Thyroid gland (tissue), 4 donors: ENCODE measurements at regions not wholly inside any gene's neighbourhood (a gene's known extent, or its start where the extent isn't known, plus 50 kb on each side); places are given as distances from the start of the nearest gene placed in this dataset.
"Not testable (repeated sequence)": the region's sequence is repeated elsewhere in the genome, so short reads cannot be mapped to it uniquely, and the experiment has no call there.

ENCODE experiments used
- CTCF ChIP-seq, 6 experiments: fragments of 200-600 bp in 3 of 6; fragments of 450-650 bp in 3 of 6; sonication (generic) in 3 of 6; IDR thresholded peaks; one replicate each; pipeline ENCODE4 v1.5.1; 2016 to 2019; ENCODE audit warnings: antibody characterized with exemption in 6 of 6, mild to moderate bottlenecking in 2 of 6, inconsistent platforms in 1 of 6, moderate library complexity in 1 of 6
- POLR2A ChIP-seq, 2 donors: fragments of 450-650 bp; IDR thresholded peaks; one replicate each; pipeline ENCODE4 v1.6.1; 2017; ENCODE audit warnings: antibody characterized with exemption in 2 of 2, mild to moderate bottlenecking in 2 of 2, moderate library complexity in 1 of 2

- TF ChIP-seq CTCF, POLR2A (IDR thresholded peaks at IDR 0.05): not testable (repeated sequence)
Observed at GRCh38 chr1:190678-191077, 260.8 kb downstream of the OR4F29 start.
